B cell (primary cell): ENCODE measurements at regions not wholly inside any gene's neighbourhood (a gene's known extent, or its start where the extent isn't known, plus 50 kb on each side); places are given as distances from the start of the nearest gene placed in this dataset.

Experiments
- ATAC-seq: fragments of 200-7000 bp; cut with Tn5 transposase; one replicate; pipeline ENCODE4 v1.10.0; 2021; ENCODE audit warnings: low read depth, mild to moderate bottlenecking, moderate number of reproducible peaks, moderate library complexity
- CTCF ChIA-PET: fragments of 350-600 bp; sonication (Branson Sonifier 250); formaldehyde crosslinking; loops from one replicate; lab custom pipeline; 2021; ENCODE audit warnings: antibody characterized with exemption, inconsistent platforms; lab: Charles Lee
- POLR2A ChIA-PET: fragments of 350-600 bp; sonication (Branson Sonifier 250); formaldehyde crosslinking; loops from one replicate; lab custom pipeline; 2021; ENCODE audit warnings: antibody characterized with exemption; lab: Charles Lee
- DNase-seq: peaks from one replicate; pipeline ENCODE4 v3.0.0; 2013
- H2AFZ ChIP-seq: 2 replicates; pipeline ENCODE4 v1.6.1; 2012; ENCODE audit warnings: mild to moderate bottlenecking, low read depth, low read length; ENCODE audit not compliant: insufficient read depth, poor library complexity, severe bottlenecking
- H3K27ac ChIP-seq, 2 donors: 1 replicate in 1 of 2; 2 replicates in 1 of 2; pipeline ENCODE4 v1.5.1; 2012 to 2013; ENCODE audit warnings: low read length in 2 of 2, mild to moderate bottlenecking in 2 of 2, moderate library complexity in 1 of 2
- H3K27me3 ChIP-seq, 4 experiments: fragments of 200-600 bp in 1 of 4; sonication (generic) in 1 of 4; replicated peaks in 1 of 4; 1 replicate in 2 of 4; 2 replicates in 2 of 4; pipeline versions ENCODE4 v1.6.1 to v1.7.0; 2013 to 2016; ENCODE audit warnings: low read length in 3 of 4, mild to moderate bottlenecking in 2 of 4, mixed read lengths in 1 of 4, moderate library complexity in 1 of 4; ENCODE audit not compliant: insufficient read depth in 4 of 4, control insufficient read depth in 3 of 4; ENCODE audit errors: control extremely low read depth in 1 of 4
- H3K36me3 ChIP-seq, 2 experiments: replicated peaks in 1 of 2; 1 replicate in 1 of 2; 2 replicates in 1 of 2; pipeline versions ENCODE4 v1.6.1 to v1.7.1; 2013; ENCODE audit warnings: low read length in 1 of 2; ENCODE audit not compliant: insufficient read depth in 2 of 2, control insufficient read depth in 1 of 2; ENCODE audit errors: control extremely low read depth in 1 of 2, extremely low read depth in 1 of 2
- H3K4me1 ChIP-seq, 2 donors: fragments of 200-600 bp in 1 of 2; sonication (generic) in 1 of 2; 1 replicate in 1 of 2; 2 replicates in 1 of 2; pipeline versions ENCODE4 v1.5.1 to v1.6.1; 2013 to 2017; ENCODE audit warnings: low read length in 2 of 2; ENCODE audit not compliant: control insufficient read depth in 2 of 2, insufficient read depth in 2 of 2
- H3K4me2 ChIP-seq: replicated peaks from 2 replicates; pipeline ENCODE3; 2012; ENCODE audit warnings: mild to moderate bottlenecking, low read depth, low read length; ENCODE audit not compliant: poor library complexity, severe bottlenecking
- H3K4me3 ChIP-seq, 5 experiments: fragments of 200-600 bp in 1 of 5; sonication (generic) in 1 of 5; 1 replicate in 3 of 5; 2 replicates in 2 of 5; pipeline versions ENCODE4 v1.5.1 to v1.7.0; 2011 to 2016; ENCODE audit warnings: low read length in 4 of 5, mild to moderate bottlenecking in 4 of 5, low read depth in 2 of 5, control low read depth in 1 of 5, moderate library complexity in 1 of 5; ENCODE audit not compliant: insufficient read depth in 1 of 5; ENCODE audit errors: control extremely low read depth in 1 of 5, extremely low read depth in 1 of 5
- H3K79me2 ChIP-seq: fragments of 200-600 bp; sonication (generic); one replicate; pipeline ENCODE4 v1.6.0; 2016; ENCODE audit warnings: low read length; ENCODE audit not compliant: control insufficient read depth, insufficient read depth
- H3K9ac ChIP-seq: fragments of 200-600 bp; sonication (generic); 2 replicates; pipeline ENCODE4 v1.6.1; 2017; ENCODE audit warnings: mild to moderate bottlenecking, low read length, moderate library complexity
- H3K9me3 ChIP-seq, 3 donors: one replicate each; pipeline versions ENCODE4 v1.6.1 to v1.7.1; 2013; ENCODE audit warnings: low read length in 2 of 3; ENCODE audit not compliant: control insufficient read depth in 2 of 3, insufficient read depth in 1 of 3; ENCODE audit errors: control extremely low read depth in 1 of 3
- H4K20me1 ChIP-seq: 2 replicates; pipeline ENCODE4 v1.6.0; 2012; ENCODE audit warnings: mild to moderate bottlenecking, low read length; ENCODE audit not compliant: insufficient read depth, control insufficient read depth, poor library complexity, severe bottlenecking
- H3K27ac Mint-ChIP-seq: one replicate; pipeline ENCODE4 v1.8.0; 2021; ENCODE audit warnings: mixed read lengths
- H3K27me3 Mint-ChIP-seq: one replicate; pipeline ENCODE4 v1.8.0; 2021; ENCODE audit warnings: mixed read lengths
- H3K4me1 Mint-ChIP-seq: one replicate; pipeline ENCODE4 v1.8.0; 2021; ENCODE audit warnings: mixed read lengths
- H3K4me3 Mint-ChIP-seq: one replicate; pipeline ENCODE4 v1.8.0; 2021; ENCODE audit warnings: mixed read lengths
- H3K9me3 Mint-ChIP-seq: one replicate; pipeline ENCODE4 v1.8.0; 2022; ENCODE audit warnings: mixed read lengths; ENCODE audit not compliant: insufficient read depth
- EZH2 ChIP-seq: IDR thresholded peaks from 2 replicates; pipeline ENCODE4 v1.6.1; 2012; ENCODE audit warnings: borderline replicate concordance, low read depth, mild to moderate bottlenecking, moderate library complexity, low read length; ENCODE audit not compliant: insufficient read depth, poor library complexity, severe bottlenecking
- WGBS: methylation state at CpG from one replicate; pipeline ENCODE4 v1.1.5; 2013; ENCODE audit warnings: missing lambda C conversion rate; ENCODE audit not compliant: insufficient coverage; 5-methylcytosine and 5-hydroxymethylcytosine counted together
- intact Hi-C: fragments of 100-400 bp; cut with micrococcal nuclease; formaldehyde crosslinking; loops from one replicate; pipeline ENCODE4 v1.10.0; 2022
- TF ChIP-seq, protein P1 (sequence below): fragments of 200-600 bp; IDR thresholded peaks from one replicate; pipeline ENCODE4 v1.8.0; 2022; ENCODE audit warnings: antibody characterized with exemption, mild to moderate bottlenecking

DNA sequence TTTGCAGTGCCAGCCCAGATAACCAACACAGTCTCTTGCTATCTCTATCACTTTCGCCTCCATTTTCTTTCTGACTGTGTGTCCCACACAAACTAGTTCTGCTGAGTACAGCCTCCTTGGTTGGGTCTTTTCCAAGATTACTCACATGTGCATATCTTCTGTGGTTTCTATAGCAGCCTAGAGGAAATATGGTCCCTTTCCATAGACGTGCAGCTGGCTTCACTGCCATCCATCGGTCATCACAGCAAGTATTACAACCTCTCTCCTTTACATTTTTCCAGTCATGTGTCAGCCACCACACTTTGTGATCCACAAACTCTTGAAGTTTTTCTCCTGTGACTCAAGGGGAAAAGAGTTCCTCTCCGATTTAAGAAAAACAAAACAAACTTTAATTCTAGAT, 893.4 kb upstream of the ADGRL4 start:
- CTCF ChIA-PET, result no interaction called here
- H2AFZ ChIP-seq, result no peak overlapping the region

GRCh38 chr1:79896140-79896539, 889.6 kb upstream of the ADGRL4 start:
- intact Hi-C loops, result no loop called here
- Histone ChIP-seq H3K36me3 (no peaks in the 10 kb centered on the region), H3K9me3 (peaks cover 0 to 1% (median 0%) of the 10 kb centered on the region in 3 donors), H3K27ac (no peak overlapping the region), H3K79me2 (no peaks in the 10 kb centered on the region), H3K27me3 (no peaks in the 10 kb centered on the region), H4K20me1 (no peaks in the 10 kb centered on the region), H3K4me3 (no peak overlapping the region), H3K9ac (no peak overlapping the region), H2AFZ (no peak overlapping the region), H3K4me1 (no peaks in the 10 kb centered on the region), H3K4me2 (no peak overlapping the region)
- ChIA-PET POLR2A (no interaction called here), CTCF (no interaction called here)
- H3K4me1 Mint-ChIP-seq, result no peaks in the 10 kb centered on the region
- H3K4me3 Mint-ChIP-seq, result no peak overlapping the region
- TF ChIP-seq, protein P1, sequence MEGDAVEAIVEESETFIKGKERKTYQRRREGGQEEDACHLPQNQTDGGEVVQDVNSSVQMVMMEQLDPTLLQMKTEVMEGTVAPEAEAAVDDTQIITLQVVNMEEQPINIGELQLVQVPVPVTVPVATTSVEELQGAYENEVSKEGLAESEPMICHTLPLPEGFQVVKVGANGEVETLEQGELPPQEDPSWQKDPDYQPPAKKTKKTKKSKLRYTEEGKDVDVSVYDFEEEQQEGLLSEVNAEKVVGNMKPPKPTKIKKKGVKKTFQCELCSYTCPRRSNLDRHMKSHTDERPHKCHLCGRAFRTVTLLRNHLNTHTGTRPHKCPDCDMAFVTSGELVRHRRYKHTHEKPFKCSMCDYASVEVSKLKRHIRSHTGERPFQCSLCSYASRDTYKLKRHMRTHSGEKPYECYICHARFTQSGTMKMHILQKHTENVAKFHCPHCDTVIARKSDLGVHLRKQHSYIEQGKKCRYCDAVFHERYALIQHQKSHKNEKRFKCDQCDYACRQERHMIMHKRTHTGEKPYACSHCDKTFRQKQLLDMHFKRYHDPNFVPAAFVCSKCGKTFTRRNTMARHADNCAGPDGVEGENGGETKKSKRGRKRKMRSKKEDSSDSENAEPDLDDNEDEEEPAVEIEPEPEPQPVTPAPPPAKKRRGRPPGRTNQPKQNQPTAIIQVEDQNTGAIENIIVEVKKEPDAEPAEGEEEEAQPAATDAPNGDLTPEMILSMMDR, result no peak
- TF ChIP-seq EZH2, result no peak
- H3K27me3 Mint-ChIP-seq, result no peaks in the 10 kb centered on the region
- 86% methylated on average over 1 of the region's 2 CpGs for WGBS
- no peaks in the 10 kb centered on the region for H3K9me3 Mint-ChIP-seq
- DNase-seq (no peak), ATAC-seq (no peak)
- H3K27ac Mint-ChIP-seq, result no peak overlapping the region

More for the DNA sequence above, 893.4 kb upstream of the ADGRL4 start:
- no peak overlapping the region for H3K4me2 ChIP-seq
- POLR2A ChIA-PET, result no interaction called here
- no peak overlapping the region for H3K27ac ChIP-seq
- no peaks in the 10 kb centered on the region for H3K9me3 Mint-ChIP-seq
- H3K36me3 ChIP-seq, result no peaks in the 10 kb centered on the region
- intact Hi-C loops, result no loop called here
- H3K9me3 ChIP-seq, result peaks cover 0 to 4% (median 1%) of the 10 kb centered on the region in 3 donors
- no peak overlapping the region for H3K9ac ChIP-seq
- H3K4me1 Mint-ChIP-seq, result no peaks in the 10 kb centered on the region
- ATAC-seq, result no peak
- DNase-seq, result no peak
- H3K79me2 ChIP-seq, result no peaks in the 10 kb centered on the region
- TF ChIP-seq, protein P1, result no peak
- TF ChIP-seq EZH2, result no peak
- no peak overlapping the region for H3K4me3 Mint-ChIP-seq
- no peaks in the 10 kb centered on the region for H3K4me1 ChIP-seq
- whole genome bisulfite sequencing, result 75% methylated on average over 2 of the region's 4 CpGs
- H3K4me3 ChIP-seq, result no peak overlapping the region
- H3K27me3 ChIP-seq, result no peaks in the 10 kb centered on the region
- no peak overlapping the region for H3K27ac Mint-ChIP-seq
- H3K27me3 Mint-ChIP-seq, result no peaks in the 10 kb centered on the region
- no peaks in the 10 kb centered on the region for H4K20me1 ChIP-seq
